ENCODE measurements at regions not wholly inside any gene's neighbourhood (a gene's known extent, or its start where the extent isn't known, plus 50 kb on each side); places are given as distances from the start of the nearest gene placed in this dataset.

- TF ChIP-seq CTCF (IDR thresholded peaks at IDR 0.05), result no peak
These were observed 1127.0 kb downstream of the GALC start for GRCh38 chr14:86865934-86866333.

GRCh38 chr14:86858591-86858990 lies 1134.4 kb downstream of the GALC start:
- Mint-ChIP-seq H3K4me1 (no peaks in the 10 kb centered on the region), H3K27me3 (no peaks in the 10 kb centered on the region), H3K4me3 (no peak overlapping the region), H3K36me3 (ENCODE audit: low read depth) (no peaks in the 10 kb centered on the region), H3K27ac (no peak overlapping the region), H3K9me3 (peaks cover 4% of the 10 kb centered on the region)
- ATAC-seq (ENCODE audit: low read depth), result no peak
- ChIA-PET CTCF (no interaction called here), POLR2A (no interaction called here)
- intact Hi-C loops (cut with micrococcal nuclease), result no loop called here
- no peak for TF ChIP-seq CTCF (IDR thresholded peaks at IDR 0.05)
- DNase-seq, result no peak

More at GRCh38 chr14:86865934-86866333, 1127.0 kb downstream of the GALC start:
- H3K36me3 Mint-ChIP-seq (ENCODE audit: low read depth), result no peaks in the 10 kb centered on the region
- no peaks in the 10 kb centered on the region for H3K4me1 Mint-ChIP-seq
- no peak overlapping the region for H3K4me3 Mint-ChIP-seq
- DNase-seq, result no peak
- no peaks in the 10 kb centered on the region for H3K27me3 Mint-ChIP-seq
- H3K9me3 Mint-ChIP-seq, result peaks cover 2% of the 10 kb centered on the region
- no peak for ATAC-seq (ENCODE audit: low read depth)
- POLR2A ChIA-PET, result no interaction called here
- intact Hi-C loops (cut with micrococcal nuclease), result no loop called here
- CTCF ChIA-PET, result no interaction called here
- no peak overlapping the region for H3K27ac Mint-ChIP-seq

GRCh38 chr14:86858031-86858430 lies 1135.0 kb downstream of the GALC start:
- Mint-ChIP-seq H3K27me3 (no peaks in the 10 kb centered on the region), H3K4me1 (no peaks in the 10 kb centered on the region), H3K27ac (no peak overlapping the region), H3K36me3 (ENCODE audit: low read depth) (no peaks in the 10 kb centered on the region), H3K9me3 (peaks cover 4% of the 10 kb centered on the region), H3K4me3 (no peak overlapping the region)
- intact Hi-C loops (cut with micrococcal nuclease), result no loop called here
- no peak for ATAC-seq (ENCODE audit: low read depth)
- CTCF ChIA-PET, result no interaction called here
- DNase-seq, result no peak
- POLR2A ChIA-PET, result no interaction called here
- TF ChIP-seq CTCF (IDR thresholded peaks at IDR 0.05), result no peak

- POLR2A ChIA-PET, result no interaction called here
These were observed 1140.5 kb downstream of the GALC start for GRCh38 chr14:86852530-86852929.

GRCh38 chr14:86847140-86847539 lies 1145.8 kb downstream of the GALC start:
- ChIA-PET CTCF (no interaction called here), POLR2A (no interaction called here)
- no peaks in the 10 kb centered on the region for H3K4me1 Mint-ChIP-seq
- ATAC-seq (ENCODE audit: low read depth) (no peak), DNase-seq (no peak)
- peaks cover 13% of the 10 kb centered on the region for H3K9me3 Mint-ChIP-seq
- intact Hi-C loops (cut with micrococcal nuclease), result no loop called here
- no peak overlapping the region for H3K4me3 Mint-ChIP-seq
- no peak for TF ChIP-seq CTCF (IDR thresholded peaks at IDR 0.05)
- no peaks in the 10 kb centered on the region for H3K36me3 Mint-ChIP-seq (ENCODE audit: low read depth)
- no peak overlapping the region for H3K27ac Mint-ChIP-seq
- no peaks in the 10 kb centered on the region for H3K27me3 Mint-ChIP-seq

More at GRCh38 chr14:86852530-86852929, 1140.5 kb downstream of the GALC start:
- Mint-ChIP-seq H3K4me1 (no peaks in the 10 kb centered on the region), H3K36me3 (ENCODE audit: low read depth) (no peaks in the 10 kb centered on the region), H3K4me3 (no peak overlapping the region), H3K27me3 (no peaks in the 10 kb centered on the region), H3K9me3 (peaks cover 3% of the 10 kb centered on the region), H3K27ac (no peak overlapping the region)
- no peak for ATAC-seq (ENCODE audit: low read depth)
- no peak for TF ChIP-seq CTCF (IDR thresholded peaks at IDR 0.05)
- CTCF ChIA-PET, result no interaction called here
- no peak for DNase-seq
- intact Hi-C loops (cut with micrococcal nuclease), result no loop called here
